ENCODE measurements at regions not wholly inside any gene's neighbourhood (a gene's known extent, or its start where the extent isn't known, plus 50 kb on each side); places are given as distances from the start of the nearest gene placed in this dataset.

DNA sequence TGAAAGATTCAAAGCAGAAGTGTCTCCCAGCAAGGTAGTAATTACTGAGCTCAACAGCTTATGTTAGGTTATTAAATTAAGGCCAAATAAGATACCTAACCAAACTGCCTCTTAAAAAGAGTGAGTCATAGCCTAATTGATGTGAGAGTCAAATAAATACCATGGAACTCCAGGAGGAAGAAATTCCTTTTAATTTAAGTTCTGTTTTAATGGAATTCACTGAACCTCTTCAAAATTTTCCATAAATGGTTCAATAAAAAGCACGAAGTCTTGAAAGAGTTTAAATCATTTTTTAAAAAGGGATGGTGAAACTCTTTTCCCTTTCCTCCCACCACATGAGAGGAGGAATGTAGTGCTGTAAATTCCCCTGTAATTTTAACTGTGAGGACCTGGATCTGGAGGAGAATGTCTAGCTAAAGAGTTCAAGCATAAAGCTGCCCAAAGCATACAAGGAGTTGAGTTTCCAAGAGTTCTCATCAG is 180.8 kb upstream of the MMADHC start:
- Histone ChIP-seq H3K4me1 (peaks cover 26% of the 10 kb centered on the region), H3K27ac (no peak overlapping the region), H3K4me3 (no peak overlapping the region), H3K36me3 (no peaks in the 10 kb centered on the region), H3K27me3 (no peaks in the 10 kb centered on the region), H3K9me3 (no peaks in the 10 kb centered on the region)
- WGBS = 18% methylated on average over 1 of the region's 1 CpG
- DNase-seq (ENCODE audit: low spot score in 2 of 2) = no peak
- TF ChIP-seq, protein P1, sequence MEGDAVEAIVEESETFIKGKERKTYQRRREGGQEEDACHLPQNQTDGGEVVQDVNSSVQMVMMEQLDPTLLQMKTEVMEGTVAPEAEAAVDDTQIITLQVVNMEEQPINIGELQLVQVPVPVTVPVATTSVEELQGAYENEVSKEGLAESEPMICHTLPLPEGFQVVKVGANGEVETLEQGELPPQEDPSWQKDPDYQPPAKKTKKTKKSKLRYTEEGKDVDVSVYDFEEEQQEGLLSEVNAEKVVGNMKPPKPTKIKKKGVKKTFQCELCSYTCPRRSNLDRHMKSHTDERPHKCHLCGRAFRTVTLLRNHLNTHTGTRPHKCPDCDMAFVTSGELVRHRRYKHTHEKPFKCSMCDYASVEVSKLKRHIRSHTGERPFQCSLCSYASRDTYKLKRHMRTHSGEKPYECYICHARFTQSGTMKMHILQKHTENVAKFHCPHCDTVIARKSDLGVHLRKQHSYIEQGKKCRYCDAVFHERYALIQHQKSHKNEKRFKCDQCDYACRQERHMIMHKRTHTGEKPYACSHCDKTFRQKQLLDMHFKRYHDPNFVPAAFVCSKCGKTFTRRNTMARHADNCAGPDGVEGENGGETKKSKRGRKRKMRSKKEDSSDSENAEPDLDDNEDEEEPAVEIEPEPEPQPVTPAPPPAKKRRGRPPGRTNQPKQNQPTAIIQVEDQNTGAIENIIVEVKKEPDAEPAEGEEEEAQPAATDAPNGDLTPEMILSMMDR (IDR thresholded peaks at IDR 0.05) = no peak
- TF ChIP-seq POLR2AphosphoS5 (IDR thresholded peaks at IDR 0.05) = no peak

DNA sequence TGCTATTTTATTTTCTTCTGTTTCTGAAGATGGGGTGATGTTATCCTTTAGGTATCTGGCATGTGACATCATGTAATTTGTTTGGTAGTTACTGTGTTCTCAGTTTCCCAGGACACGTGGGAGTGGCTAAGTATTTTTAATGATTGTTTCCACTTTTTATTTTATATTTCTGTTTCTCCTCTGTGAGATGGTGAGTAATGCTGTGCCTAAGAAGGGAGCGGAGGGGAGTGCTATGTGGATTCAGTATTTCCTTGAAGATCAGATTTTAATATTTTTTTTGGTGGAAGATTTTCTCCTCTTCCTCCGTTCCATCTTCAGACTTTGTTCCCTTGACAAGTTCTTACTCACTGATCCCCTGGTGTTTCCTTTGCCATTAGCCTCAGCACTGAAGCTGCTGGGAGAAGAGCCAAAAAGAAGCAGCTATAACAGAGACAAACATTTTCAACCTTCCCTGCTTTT is 180.0 kb upstream of the MMADHC start:
- H3K27me3 ChIP-seq = no peaks in the 10 kb centered on the region
- H3K27ac ChIP-seq = peak overlapping the region; percentile 30
- DNase-seq (ENCODE audit: low spot score in 2 of 2) = no peak
- no peak overlapping the region for H3K4me3 ChIP-seq
- H3K36me3 ChIP-seq = no peaks in the 10 kb centered on the region
- WGBS = 25% methylated on average over 3 of the region's 3 CpGs
- H3K4me1 ChIP-seq = peaks cover 26% of the 10 kb centered on the region
- TF ChIP-seq, protein P1 (IDR thresholded peaks at IDR 0.05) = no peak
- TF ChIP-seq EP300 (IDR thresholded peaks at IDR 0.05) = no peak
- TF ChIP-seq POLR2A (IDR thresholded peaks at IDR 0.05) = no peak
- no peak for TF ChIP-seq POLR2AphosphoS5 (IDR thresholded peaks at IDR 0.05)
- H3K9me3 ChIP-seq = no peaks in the 10 kb centered on the region

DNA sequence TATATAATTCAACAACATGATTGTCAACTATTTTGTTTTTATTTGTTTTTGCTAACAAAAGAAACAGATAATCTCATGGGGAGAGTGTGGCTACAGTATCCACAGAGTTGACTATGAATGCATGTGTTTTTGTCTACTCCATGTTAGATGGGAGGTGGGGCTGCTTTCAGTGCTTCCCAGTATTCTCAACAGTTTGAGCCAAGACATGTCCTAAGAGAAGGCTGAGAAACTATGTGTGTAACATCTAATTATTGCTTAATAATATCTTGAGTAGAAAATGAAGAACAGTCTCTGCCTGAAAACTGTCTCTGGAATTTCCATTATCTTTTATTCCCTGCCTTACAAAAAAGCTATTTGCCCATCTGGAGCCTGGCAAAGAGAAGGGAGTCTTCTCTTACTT is 178.8 kb upstream of the MMADHC start:
- no peaks in the 10 kb centered on the region for H3K27me3 ChIP-seq
- TF ChIP-seq POLR2A (IDR thresholded peaks at IDR 0.05) (no peak), EP300 (IDR thresholded peaks at IDR 0.05) (no peak), POLR2AphosphoS5 (IDR thresholded peaks at IDR 0.05) (no peak)
- TF ChIP-seq, protein P1 (IDR thresholded peaks at IDR 0.05) = no peak
- H3K4me3 ChIP-seq = no peak overlapping the region
- H3K36me3 ChIP-seq = no peaks in the 10 kb centered on the region
- H3K9me3 ChIP-seq = no peaks in the 10 kb centered on the region
- H3K4me1 ChIP-seq = peaks cover 26% of the 10 kb centered on the region
- no peak for DNase-seq (ENCODE audit: low spot score in 2 of 2)
- no peak overlapping the region for H3K27ac ChIP-seq

DNA sequence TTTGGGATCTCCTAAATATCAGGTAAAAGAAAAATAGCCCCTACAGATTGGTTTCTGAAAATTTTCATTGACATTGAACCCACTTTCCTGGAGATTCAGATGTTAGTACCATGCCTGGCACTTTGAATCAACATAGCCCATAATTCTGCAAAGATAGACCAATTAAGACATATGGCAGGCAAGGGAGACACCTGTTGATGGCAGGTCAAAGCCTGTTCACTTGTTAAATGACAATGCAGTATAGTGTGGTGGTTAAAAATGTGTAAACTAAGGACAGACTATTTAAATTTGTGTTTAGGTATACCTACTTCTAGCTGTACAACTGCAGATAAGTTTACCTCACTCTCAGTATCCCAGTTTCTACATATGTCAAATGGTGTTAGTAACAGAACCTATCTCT is 178.1 kb upstream of the MMADHC start:
- H3K9me3 ChIP-seq = no peaks in the 10 kb centered on the region
- DNase-seq (ENCODE audit: low spot score in 2 of 2) = no peak
- H3K36me3 ChIP-seq = no peaks in the 10 kb centered on the region
- H3K4me1 ChIP-seq = peaks cover 26% of the 10 kb centered on the region
- no peaks in the 10 kb centered on the region for H3K27me3 ChIP-seq
- H3K4me3 ChIP-seq = no peak overlapping the region
- TF ChIP-seq, protein P1 (IDR thresholded peaks at IDR 0.05) = no peak
- H3K27ac ChIP-seq = no peak overlapping the region

DNA sequence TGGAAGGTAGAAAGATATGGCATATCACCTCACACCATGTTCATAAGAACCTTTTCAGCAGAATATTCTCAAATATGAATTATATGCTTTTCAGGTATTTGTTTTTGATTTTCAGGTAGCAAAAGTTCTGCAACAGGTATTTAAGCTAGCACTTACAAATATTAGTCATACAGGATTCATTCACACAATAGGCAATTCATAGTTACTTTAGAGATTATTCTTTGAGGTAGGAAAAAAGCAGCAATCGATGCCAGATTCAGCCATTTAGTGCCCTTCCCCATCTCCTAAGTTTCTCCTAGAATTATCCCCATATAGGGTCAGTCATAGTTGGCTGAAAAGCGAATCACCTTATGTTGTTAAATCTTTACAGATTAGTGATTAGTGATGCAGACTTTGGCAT is 177.4 kb upstream of the MMADHC start:
- peaks cover 26% of the 10 kb centered on the region for H3K4me1 ChIP-seq
- H3K27ac ChIP-seq = no peak overlapping the region
- H3K4me3 ChIP-seq = no peak overlapping the region
- TF ChIP-seq POLR2A (IDR thresholded peaks at IDR 0.05) (no peak), POLR2AphosphoS5 (IDR thresholded peaks at IDR 0.05) (no peak), EP300 (IDR thresholded peaks at IDR 0.05) (no peak)
- TF ChIP-seq, protein P1 (IDR thresholded peaks at IDR 0.05) = no peak
- no peaks in the 10 kb centered on the region for H3K27me3 ChIP-seq
- no peaks in the 10 kb centered on the region for H3K36me3 ChIP-seq
- no peak for DNase-seq (ENCODE audit: low spot score in 2 of 2)
- 80% methylated on average over 2 of the region's 2 CpGs for WGBS
- H3K9me3 ChIP-seq = no peaks in the 10 kb centered on the region

Measured in suprapubic skin (tissue), 4 donors.